ENCODE measurements at regions not wholly inside any gene's neighbourhood (a gene's known extent, or its start where the extent isn't known, plus 50 kb on each side); places are given as distances from the start of the nearest gene placed in this dataset.

DNA sequence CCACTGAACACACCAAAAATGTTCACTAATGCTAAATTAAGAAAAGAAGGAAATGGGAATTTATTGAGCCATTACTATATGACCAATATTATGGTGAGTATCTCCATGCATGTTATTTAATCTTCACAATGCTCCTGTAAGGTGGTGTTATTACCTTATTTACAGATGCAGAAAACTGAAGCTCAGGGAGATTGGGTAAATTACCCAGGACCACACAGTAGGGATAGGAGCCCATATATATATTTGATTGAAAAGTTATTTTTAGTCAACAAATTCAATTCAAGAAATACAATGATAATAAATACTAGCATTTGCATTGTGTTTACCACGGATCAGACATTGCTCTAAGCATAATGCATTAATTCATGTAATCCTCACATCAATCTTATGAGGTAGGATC lies 202.2 kb upstream of the FBXO11 start:
- FAIRE-seq, result no peak

DNA sequence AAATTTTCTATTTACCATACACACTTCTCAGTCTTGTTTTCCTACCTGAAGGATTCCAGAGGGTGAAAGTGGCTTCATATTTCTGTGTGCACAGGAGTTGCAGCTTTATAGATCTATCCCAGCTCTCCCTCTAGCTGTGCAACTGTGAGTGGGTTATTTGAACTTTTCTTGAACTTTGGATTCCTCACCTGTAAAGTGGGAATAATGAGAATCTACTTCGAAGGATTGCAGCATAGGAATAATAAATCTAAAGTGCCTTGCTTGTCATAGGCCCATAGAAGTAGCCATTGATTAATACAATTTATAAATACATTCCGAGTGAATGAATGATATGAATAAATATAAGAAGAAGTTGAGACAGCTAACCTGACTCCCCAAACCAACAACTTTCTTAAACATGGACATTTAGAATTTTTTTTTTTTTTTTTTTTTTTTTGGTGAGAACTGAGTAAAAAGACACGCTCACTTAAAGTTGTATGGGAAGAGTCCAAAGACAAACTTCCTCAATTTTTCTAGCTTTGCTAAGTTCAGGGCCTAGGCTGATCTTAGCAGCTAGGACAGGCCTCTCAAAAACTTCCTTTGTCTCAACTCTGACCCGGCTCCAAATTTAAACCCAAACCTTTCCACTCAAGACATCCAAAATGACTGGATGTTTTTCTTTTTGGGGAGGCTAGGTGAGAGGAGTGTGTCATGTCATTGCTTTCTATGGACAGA lies 203.3 kb upstream of the FBXO11 start:
- FAIRE-seq, result no peak

DNA sequence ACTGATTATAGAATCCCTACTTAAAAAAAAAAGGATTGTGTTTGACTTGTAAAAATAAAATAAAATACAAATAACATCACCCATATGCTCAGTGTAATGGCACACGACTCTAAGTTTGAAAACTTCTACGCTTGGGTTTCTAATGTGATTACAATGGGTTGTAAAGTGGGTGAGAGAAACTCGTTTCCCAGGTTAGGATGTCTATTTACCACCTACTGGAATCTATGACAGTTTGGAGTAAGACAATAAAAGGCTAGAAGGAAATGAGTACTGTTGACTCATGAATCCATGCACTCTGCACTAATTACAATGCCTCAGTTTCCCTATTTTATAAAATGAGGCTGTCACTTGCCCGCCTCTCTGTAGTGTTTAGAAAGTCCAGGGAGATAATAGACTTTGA lies 204.0 kb upstream of the FOXN2 start:
- no peak for FAIRE-seq

DNA sequence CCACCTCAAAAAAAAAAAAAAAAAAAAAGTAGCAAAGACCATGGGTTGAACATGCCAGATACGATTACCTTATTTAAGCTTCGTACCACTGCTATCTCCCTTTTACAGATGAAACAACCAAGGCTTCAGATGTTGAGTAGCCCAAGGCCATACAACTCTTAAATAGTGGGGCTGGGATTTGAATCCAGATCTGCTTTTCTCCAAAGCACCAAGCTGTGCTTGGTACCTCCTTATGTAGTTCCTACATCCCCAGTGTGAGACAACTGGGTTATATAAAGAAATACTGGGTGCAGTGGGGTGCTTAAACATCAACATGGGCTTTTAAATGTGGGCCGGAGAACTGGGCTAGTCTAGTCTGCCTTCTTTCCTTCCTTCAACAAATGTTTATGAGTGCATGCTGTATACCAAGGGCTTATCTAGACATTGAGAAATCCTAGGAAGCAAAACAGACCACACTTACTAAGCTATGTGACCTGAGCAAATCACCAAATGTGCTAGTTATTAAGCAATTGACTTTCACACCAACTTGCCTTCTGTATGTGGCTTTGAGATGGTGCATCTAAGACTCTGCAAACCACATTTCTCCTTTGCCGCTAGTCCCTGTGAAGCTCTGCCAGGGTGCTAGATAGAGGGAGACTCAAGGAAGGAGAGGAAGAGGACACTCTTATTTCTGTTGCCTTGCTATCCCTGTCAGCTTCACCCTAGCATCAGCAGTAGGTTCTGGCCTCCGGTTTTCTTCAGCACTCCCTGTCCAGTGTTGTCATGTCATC lies 201.4 kb upstream of the FOXN2 start:
- no peak for FAIRE-seq

DNA sequence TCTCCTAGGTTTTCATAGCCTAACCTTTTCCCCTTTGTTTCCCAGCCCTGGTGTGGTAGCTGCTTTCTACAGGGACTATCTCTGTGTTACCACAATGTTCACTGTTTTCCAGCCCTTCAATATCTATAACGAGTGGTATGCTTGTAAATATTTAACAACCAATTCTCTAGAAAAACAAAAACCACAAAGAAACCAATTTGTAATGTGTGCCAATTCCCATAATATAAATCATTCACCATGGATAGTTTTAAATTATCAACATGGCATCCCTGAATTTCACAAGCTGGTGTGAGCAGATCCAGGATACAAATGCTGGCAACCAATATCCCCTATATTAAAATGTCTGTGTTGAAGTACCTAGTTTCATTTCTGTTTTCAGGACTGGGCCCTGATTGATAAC lies 200.7 kb upstream of the FOXN2 start:
- FAIRE-seq, result no peak

DNA sequence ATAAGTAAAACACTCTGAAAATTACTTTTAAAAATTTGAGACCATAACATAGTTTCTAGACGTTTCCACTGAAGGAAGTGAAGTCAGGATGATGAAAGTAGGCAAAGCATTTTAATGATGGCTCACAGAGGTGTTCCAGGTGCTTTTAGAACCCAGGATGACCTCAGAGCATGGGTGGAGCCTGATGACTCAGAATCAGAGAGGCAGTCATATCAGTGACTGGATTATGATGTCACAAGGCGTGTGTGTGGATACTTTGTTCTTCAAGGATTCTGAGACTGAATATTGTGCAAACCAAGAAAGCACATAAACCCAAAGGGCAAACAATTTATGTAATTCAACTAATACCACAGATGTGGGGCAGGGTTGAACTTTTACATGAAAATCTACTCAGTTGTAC lies 200.2 kb upstream of the FOXN2 start:
- FAIRE-seq, result no peak

DNA sequence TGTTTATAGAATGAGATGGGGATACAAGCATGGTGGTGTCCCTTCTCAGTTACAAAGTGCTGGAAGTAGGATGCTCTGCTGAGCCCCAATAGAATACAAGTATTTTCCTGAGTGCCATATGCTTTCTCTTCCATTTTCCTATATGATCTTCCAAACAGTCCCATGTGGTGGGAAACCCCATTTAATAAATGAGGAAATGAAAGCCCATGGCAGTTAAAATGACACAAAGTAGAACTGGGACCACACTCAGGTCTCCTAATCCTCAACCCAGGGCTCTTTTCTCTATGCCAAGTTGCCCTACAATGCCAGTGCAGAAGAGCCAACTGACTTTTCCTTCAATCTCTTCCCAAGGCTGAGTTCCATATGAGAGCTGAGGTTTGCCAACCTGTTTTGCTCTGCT lies 198.0 kb upstream of the FOXN2 start:
- no peak for FAIRE-seq

DNA sequence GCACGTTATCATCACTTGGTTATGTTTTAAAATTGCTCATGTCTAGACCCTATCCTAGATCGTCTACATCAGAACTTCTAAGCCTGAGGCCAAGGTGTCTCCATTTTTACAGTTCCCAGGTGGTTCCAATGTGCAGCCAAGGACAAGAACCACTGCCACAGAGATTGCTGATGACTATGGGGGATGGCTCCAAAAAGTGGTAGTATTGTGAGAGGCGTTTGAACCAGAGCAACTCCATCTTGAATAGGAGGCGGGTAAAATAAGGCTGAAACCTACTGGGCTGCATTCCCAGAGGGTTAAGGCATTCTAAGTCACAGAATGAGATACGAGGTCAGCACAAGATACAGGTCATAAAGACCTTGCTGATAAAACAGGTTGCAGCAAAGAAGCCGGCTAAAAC lies 195.6 kb upstream of the FOXN2 start:
- FAIRE-seq, result no peak

DNA sequence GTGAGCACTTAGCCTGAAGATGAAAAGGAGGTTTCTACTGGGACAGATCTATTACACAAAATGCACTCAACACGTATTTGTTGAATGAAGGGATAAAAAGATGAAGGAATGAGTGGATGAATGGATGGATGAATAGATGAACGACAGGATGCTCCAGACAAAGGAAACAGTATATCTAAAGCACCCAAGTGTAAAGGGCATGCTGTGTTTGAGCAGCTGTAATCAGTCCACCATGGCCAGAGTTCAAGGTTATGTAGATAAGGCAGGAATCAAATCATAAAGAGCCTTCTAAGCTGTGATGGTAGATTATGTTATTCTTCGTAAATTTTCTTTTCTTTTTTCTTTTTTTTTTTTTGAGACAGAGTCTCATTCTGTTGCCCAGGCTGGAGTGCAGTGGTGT lies 194.4 kb upstream of the FOXN2 start:
- no peak for FAIRE-seq

DNA sequence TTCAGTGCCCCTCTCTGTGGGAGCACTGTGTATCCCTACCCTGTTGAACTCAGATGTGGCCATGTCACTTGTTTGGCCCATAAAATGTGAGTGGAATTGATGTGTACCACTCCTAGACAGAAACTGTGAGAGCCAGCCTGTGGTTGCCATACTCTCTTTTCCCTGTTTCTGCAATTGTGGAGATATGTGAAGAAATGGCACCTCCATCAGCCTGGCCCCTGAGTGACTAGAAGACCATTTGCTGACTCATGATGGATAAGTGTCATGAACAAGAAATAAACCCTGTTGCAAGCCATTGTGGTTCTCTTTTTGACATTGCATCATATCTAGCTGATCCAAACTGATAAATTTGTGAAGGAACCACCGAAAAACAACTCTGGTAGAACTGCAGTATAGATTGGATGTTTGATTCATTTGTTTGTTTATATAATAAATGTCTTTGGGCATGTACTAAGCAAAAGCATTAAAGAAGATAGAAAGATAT lies 193.7 kb upstream of the FOXN2 start:
- no peak for FAIRE-seq

DNA sequence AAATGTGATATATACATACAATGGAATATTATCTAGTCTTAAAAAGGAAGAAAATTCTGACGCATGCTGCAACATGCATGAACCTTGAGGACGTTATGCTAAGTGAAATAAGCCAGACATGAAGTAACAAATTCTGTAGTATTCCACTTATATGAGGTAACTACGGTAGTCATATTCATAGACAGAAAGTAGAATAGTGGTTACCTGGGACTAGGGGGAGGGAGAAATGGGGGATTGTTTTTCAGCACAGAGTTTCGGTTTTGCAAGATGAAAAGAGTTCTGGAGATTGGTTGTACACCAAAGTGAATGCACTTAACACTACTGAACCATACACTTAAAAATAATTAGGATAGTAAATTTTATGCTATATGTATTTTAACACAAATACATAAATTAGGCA lies 192.3 kb upstream of the FOXN2 start:
- FAIRE-seq, result no peak

DNA sequence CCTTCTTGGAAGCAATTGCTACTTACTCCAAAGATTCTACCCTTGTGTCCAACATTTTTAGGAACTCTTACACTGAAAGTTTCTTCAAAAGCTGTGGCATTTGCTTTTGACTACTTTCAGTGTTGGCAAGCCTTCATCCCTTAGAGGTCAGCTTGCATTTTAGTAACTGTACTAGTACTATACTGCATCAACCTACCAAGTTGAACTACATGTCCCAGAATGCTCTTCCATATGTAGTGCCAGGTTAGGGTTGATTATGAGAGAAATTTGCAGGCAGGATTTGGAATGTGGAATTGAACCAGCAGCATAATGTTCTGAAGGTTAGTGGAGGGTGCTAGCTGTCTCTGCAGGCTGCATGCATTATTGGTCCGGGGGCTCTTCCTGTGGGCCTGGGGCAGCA lies 189.9 kb upstream of the FOXN2 start:
- FAIRE-seq, result no peak

DNA sequence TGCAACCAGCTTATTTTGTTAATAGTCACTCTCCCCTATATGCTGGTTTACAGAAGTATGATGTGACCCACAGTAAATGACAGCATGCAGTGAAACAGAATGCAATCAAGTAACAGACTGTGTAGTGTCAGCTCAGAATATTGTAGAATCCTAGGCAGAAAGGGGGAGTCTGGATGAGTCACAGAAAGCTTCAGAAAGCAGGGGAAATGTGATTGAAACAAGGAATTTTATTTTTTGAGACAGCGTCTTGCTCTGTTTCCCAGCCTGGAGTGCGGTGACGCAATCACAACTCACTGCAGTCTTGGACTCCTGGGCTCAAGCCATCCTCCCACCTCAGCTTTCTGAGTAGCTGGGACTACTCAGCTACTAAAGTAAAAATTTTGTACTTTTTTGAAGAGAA lies 188.3 kb upstream of the FOXN2 start:
- FAIRE-seq, result no peak

DNA sequence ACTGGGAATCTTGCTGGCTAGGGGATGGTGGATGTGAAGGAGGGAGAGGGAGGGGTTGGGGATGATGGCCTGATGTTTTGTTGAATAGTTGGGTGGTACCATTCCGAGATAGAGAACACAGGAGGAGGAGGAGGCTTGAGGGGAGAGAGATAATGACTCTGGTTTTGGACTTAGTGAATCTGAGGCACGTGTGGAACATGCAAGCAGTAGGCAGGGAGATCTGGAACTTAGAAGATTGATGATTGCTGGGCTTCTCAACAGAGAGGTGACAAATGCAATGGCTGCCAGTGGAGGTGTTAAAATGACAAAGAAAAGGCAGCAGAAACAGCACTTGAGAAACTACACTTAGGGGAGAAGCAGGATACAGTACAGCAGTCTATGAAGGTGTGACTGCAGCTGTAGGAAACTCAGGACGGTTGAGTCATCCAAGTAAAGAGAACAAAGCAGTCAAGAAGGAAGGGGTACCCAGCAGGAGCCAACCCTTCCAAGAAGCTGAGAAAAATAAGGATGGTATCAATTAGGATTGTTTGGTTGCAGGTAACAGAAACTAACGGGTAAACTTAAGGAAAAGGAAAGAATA lies 186.8 kb upstream of the FOXN2 start:
- no peak for FAIRE-seq

DNA sequence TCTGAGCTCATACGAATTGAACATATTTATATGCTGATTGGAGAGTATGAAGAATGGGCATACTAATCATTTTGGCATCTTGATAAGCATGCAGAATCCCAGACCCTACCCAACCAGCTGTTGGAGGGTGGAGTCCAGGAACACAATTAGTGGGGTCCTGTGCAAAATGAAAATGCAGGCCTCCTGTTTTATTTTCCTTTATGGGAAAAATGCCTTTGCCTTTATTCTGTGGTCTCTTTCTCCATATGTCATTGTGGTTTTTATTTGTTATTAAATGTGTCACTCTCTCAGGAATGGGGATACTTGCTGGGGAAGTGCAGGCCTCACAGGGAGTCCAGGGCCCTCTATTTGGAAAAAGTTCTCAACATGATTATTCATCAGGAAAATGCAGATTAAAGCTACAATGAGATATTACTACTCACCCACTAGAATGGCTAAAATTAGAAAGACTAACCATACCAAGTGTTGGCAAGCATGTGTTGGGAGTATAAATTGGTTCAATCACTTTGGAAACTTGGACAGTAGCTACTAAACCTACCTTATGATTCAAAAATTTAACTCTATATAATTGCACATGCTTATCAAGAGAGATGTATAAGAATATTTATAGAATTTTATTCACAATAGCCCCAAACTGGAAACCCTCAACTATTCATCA lies 185.1 kb upstream of the FOXN2 start:
- FAIRE-seq, result no peak

DNA sequence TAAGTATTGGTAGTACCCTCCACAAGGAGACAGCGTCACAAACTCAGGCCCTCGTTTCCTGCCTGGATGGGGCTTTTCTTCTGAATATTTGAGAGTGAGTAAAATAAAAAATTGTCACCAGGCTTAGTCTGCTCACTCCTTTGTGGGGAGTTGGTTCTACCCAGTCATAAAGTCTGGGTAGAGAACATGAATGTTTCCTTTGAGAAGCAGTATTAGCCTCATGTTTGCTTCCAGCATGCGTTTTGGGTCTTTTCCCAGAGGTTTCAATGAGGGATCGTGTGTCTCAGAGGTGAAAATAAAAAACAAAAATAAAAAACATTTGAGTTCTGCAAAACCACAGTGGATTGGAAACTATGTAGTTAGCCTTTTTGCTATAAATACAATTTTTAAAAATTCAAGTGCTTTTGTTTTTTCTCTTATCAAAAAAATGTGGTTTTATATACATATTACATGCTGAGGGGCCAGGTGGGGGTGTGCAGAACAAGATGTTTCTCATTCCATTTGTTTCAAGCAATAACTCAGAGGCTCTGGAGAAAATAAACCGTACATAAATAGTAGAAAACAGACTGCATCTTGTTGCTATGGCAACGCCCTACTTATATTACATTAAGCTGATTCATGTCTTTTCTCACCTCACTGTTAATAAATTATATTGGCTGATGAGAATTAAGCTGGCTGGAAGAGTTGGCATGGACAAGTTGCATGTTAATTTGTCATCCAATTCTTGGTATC lies 182.8 kb upstream of the FOXN2 start:
- peak; percentile 96 for FAIRE-seq

DNA sequence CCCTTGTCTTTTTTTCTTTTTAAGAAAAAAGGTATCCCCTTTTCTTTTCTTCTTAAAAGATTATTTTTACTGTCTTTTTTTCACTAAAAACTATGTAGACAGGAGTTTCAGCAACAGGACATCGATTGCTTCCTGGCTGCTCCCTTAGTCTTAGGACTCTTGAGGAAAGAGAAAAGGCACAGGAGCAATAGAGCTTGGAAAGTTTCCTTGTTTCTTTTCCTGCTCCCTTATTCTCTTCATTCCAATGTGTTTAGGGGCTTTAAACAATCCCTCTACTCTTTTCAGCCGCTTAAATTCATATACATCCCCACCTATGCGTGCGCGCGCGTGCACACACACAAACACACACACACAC lies 182.2 kb upstream of the FOXN2 start:
- no peak for FAIRE-seq

DNA sequence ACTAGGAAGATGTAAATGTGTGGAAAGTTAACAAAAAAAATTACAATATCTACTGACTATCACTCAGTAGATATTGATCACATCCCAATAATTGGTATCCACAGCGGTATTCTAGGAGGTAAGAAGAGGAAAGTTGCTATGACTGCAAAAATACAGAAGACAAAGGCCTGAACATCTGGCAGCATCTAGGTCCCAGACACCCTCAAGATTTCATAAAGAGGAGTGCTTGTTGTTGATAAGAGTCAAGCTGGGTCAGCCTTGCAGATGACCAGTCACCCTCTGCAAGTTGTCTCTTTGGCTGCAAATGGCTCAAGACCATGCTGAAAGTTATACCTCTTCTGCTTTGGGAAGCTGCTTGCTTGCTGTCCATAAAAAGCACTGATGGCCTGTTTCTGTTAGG lies 179.8 kb upstream of the FOXN2 start:
- no peak for FAIRE-seq

DNA sequence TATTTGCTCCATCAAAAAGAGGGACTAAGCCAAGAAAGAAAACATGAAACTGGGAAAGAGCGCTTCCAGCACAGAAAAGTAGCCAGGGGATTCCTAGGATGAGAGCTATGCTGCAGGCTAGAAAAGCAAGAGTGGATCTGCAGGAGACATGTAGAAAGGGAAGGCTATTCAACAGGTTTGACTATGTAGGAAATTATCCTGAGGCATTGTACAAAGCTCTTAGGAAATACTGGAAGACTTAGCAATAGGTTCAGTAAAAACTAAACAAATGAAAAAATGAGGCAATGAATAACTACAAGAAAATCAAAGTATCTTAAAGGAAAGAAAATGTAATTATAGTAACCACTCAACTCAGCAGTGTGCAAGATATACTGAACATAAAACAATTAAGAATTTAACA lies 178.7 kb upstream of the FOXN2 start:
- FAIRE-seq, result no peak

DNA sequence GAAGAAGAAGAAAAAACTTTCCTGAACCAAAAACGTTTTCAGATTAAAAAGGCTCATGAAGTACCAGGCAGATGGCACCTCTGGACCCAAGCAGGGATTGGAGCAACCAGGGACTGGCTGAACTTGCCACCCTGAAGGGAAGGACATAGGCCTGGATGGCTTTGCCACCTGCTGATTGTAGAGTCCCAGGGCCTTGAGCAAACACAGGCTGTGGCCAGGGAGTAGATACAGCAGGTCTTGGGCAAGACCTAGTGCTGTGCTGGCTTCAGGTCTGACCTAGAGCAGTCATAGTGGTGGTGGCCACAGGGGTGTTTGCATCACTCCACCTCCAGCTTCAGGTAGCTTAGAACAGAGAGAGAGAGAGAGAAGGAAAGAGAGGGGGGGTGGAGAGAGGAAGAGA lies 176.7 kb upstream of the FOXN2 start:
- FAIRE-seq, result no peak

DNA sequence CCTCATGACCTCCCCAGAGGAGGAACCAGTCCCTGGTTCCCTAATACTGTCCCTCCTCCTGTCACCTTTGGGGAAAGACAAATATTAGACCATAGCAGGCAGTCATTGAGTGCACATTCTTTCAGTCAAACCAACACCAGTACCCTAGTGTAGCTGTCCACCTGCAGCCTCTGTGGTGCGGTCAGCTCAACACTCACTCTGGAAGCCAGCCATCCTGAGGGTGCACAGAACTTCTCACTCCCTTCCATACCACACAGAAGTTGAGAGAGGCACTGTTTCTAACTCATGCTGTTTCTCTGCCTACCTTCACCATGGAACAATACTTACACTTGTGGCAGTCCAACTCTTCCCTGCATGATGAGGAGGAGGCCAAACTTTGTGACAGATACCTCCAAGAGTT lies 175.6 kb upstream of the FOXN2 start:
- no peak for FAIRE-seq

DNA sequence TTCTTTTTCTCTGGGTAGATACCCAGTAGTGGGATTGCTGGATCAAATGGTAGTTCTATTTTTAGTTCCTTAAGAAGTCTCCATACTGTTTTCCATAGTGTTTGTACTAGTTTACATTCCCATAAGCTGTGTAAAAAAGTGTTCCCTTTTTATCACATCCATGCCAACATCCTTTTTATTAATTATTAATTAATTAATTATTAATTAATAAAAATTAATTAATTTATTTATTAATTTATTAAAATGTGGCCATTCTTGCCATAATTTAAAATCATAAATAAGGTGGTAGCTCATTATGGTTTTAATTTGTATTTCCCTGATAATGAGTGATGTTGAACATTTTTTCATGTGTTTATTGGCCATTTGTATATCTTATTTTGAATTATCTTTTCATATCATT lies 173.9 kb upstream of the FOXN2 start:
- no peak for FAIRE-seq

DNA sequence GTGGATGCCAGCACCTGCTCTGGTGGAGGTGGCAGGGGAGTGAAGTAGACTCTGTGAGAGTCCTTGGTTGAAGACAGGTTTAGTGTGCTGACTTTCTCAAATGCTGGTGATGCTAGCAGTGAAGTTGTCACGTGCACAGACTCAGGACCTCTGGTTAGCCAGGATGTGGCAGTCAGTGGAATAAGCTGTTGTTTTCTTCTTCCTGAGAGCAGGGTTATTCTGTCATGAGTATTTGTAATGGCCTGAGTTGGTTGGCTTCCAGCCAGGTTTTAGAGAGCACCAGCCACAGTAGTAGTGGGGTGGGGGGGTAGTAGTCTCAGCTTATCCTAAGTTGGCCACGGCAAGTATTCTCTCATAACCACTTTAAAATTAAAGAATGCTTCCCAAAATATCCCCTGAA lies 169.7 kb upstream of the FOXN2 start:
- no peak for FAIRE-seq
